Esophagus muscularis mucosa (tissue), 4 donors: ENCODE measurements at regions not wholly inside any gene's neighbourhood (a gene's known extent, or its start where the extent isn't known, plus 50 kb on each side); places are given as distances from the start of the nearest gene placed in this dataset.
A peak's percentile ranks its signal among the peaks of the same experiment; 100 is the strongest.

Source experiments
- DNase-seq: peaks from one replicate; pipeline ENCODE4 v3.0.0-alpha.2; 2017; ENCODE audit errors: extremely low spot score
- H3K27ac ChIP-seq, 4 donors: fragments of 200-600 bp; sonication (generic); replicated peaks in 1 of 4; 1 replicate in 3 of 4; 2 replicates in 1 of 4; pipeline ENCODE4 v1.5.1; 2016 to 2019; ENCODE audit warnings: mild to moderate bottlenecking in 1 of 4
- H3K27me3 ChIP-seq, 4 donors: fragments of 200-600 bp; sonication (generic); one replicate each; pipeline versions ENCODE4 v1.5.1 to v1.6.0; 2016 to 2019
- H3K36me3 ChIP-seq, 4 donors: fragments of 200-600 bp; sonication (generic); one replicate each; pipeline ENCODE4 v1.5.1; 2016 to 2019
- H3K4me1 ChIP-seq, 4 donors: fragments of 200-600 bp; sonication (generic); one replicate each; pipeline ENCODE4 v1.5.1; 2016 to 2019
- H3K4me3 ChIP-seq, 4 donors: fragments of 200-600 bp; sonication (generic); 1 replicate in 2 of 4; 2 replicates in 2 of 4; pipeline ENCODE4 v1.5.1; 2016 to 2019; ENCODE audit warnings: mild to moderate bottlenecking in 4 of 4, moderate library complexity in 1 of 4
- H3K9me3 ChIP-seq, 4 donors: fragments of 200-600 bp; sonication (generic); 1 replicate in 3 of 4; 2 replicates in 1 of 4; pipeline ENCODE4 v1.5.1; 2016 to 2019
- EP300 ChIP-seq: sonication (generic); formaldehyde crosslinking; IDR thresholded peaks from one replicate; pipeline ENCODE4 v1.6.1; 2017; ENCODE audit warnings: antibody characterized with exemption
- POLR2A ChIP-seq: fragments of 450-650 bp; IDR thresholded peaks from one replicate; pipeline ENCODE4 v1.6.1; 2017; ENCODE audit warnings: antibody characterized with exemption, moderate library complexity, mild to moderate bottlenecking, low read depth
- POLR2AphosphoS5 ChIP-seq, 2 donors: sonication (generic); formaldehyde crosslinking; IDR thresholded peaks; one replicate each; pipeline ENCODE4 v1.6.1; 2017; ENCODE audit warnings: antibody characterized with exemption in 2 of 2
- WGBS: methylation state at CpG from one replicate; pipeline ENCODE4 v1.1.5; 2018; 5-methylcytosine and 5-hydroxymethylcytosine counted together
- intact Hi-C: fragments of 100-400 bp; cut with DNase I; formaldehyde crosslinking; loops from one replicate; pipeline ENCODE4 v1.15.1; 2023
- TF ChIP-seq, protein P1 (sequence below), 3 experiments: fragments of 200-600 bp in 2 of 3; fragments of 450-650 bp in 1 of 3; sonication (generic) in 2 of 3; IDR thresholded peaks; one replicate each; pipeline ENCODE4 v1.5.1; 2017 to 2019; ENCODE audit warnings: antibody characterized with exemption in 3 of 3, mild to moderate bottlenecking in 2 of 3, moderate library complexity in 1 of 3

DNA sequence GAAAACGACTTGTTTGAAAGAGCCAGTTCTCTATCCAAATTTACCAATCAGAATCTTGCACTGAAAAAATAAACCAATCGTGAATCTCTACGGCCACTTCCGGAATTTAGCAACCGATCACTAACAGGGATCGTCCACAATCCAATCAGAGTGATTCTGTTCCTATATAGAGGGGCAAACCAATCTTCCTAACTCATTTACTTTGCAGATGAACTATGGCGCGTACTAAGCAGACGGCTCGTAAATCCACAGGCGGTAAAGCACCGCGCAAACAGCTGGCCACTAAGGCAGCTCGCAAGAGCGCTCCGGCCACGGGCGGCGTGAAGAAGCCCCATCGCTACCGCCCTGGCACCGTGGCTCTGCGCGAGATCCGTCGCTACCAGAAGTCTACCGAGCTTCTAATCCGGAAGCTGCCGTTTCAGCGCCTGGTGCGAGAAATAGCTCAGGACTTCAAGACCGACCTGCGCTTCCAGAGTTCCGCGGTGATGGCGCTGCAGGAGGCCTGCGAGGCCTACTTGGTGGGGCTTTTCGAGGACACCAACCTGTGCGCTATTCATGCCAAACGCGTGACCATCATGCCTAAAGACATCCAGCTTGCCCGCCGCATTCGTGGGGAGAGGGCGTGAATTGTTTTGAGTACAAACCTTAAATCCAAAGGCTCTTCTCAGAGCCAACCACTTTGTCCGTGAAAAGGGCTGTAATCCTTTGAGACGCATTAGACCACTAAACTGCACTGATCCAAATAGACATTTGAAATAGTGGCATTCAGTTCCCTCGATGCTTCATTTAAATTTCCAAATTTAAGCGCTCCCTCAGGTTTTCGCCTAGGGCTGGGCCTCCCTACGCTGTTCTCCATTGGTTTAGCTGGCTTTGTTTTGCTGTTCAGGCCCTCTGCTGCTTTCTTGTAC is 138.0 kb downstream of the HFE start:
- WGBS, result 37% methylated on average over 21 of the region's 51 CpGs
- DNase-seq, result no peak
- Histone ChIP-seq H3K4me1 (peaks cover 0 to 5% (median 4%) of the 10 kb centered on the region in 4 donors), H3K4me3 (peak overlapping the region; percentile 52 to 60 (median 55)), H3K27me3 (peaks cover 0 to 22% (median 0%) of the 10 kb centered on the region in 4 donors), H3K27ac (peak overlapping the region; percentile 79 to 86 (median 82)), H3K9me3 (no peaks in the 10 kb centered on the region), H3K36me3 (no peaks in the 10 kb centered on the region)
- peak; percentile 41 to 47 for TF ChIP-seq POLR2AphosphoS5 (IDR thresholded peaks at IDR 0.05)
- no peak for TF ChIP-seq EP300
- TF ChIP-seq, protein P1, sequence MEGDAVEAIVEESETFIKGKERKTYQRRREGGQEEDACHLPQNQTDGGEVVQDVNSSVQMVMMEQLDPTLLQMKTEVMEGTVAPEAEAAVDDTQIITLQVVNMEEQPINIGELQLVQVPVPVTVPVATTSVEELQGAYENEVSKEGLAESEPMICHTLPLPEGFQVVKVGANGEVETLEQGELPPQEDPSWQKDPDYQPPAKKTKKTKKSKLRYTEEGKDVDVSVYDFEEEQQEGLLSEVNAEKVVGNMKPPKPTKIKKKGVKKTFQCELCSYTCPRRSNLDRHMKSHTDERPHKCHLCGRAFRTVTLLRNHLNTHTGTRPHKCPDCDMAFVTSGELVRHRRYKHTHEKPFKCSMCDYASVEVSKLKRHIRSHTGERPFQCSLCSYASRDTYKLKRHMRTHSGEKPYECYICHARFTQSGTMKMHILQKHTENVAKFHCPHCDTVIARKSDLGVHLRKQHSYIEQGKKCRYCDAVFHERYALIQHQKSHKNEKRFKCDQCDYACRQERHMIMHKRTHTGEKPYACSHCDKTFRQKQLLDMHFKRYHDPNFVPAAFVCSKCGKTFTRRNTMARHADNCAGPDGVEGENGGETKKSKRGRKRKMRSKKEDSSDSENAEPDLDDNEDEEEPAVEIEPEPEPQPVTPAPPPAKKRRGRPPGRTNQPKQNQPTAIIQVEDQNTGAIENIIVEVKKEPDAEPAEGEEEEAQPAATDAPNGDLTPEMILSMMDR (IDR thresholded peaks at IDR 0.05), result no peak
- intact Hi-C loops, result loop anchor here (5.0 kb wide), 1 partner anchor 47 kb away; a partner anchor contains a TSS

DNA sequence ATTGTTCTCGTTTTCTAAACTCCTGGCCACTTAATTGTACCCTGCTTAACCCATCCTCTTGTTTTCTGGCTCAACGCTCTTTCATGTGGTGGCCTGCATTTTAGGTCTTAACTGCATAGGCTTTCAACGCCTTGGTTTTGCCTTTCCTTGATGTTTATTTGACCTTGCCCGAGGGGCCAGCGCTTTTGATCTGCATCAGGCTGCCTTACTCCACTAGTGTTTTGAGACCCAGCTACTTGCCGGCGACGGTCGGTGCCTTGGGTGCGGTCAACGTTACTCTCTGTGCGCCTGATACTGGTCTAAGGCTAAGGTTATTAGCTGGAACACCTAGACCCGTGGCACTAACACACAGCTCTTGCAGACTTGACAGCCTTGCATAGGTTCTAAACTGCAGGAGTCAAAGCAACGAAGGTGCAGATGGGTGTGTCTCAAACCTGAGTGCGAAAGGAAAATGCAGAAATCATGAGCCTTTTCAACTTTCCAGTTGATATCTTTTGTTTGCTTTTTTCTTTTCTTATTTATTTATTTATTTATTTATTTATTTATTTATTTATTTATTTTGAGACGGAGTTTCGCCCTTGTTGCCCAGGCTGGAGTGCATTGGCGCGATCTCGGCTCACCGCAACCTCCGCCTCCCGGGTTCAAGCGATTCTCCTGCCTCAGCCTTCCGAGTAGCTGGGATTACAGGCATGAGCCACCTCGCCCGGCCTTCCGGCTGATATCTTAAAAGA is 138.8 kb downstream of the HFE start:
- 69% methylated on average over 28 of the region's 28 CpGs for WGBS
- Histone ChIP-seq H3K27ac (no peak overlapping the region), H3K9me3 (no peaks in the 10 kb centered on the region), H3K36me3 (no peaks in the 10 kb centered on the region), H3K4me1 (peaks cover 0 to 5% (median 4%) of the 10 kb centered on the region in 4 donors), H3K4me3 (no peak overlapping the region), H3K27me3 (peaks cover 0 to 27% (median 0%) of the 10 kb centered on the region in 4 donors)
- intact Hi-C loops, result loop anchor here (5.0 kb wide), 1 partner anchor 46 kb away; a partner anchor contains a TSS
- no peak for DNase-seq
- no peak for TF ChIP-seq EP300

GRCh38 chr6:26226579-26226967 is 138.4 kb upstream of the BTN3A2 start:
- Histone ChIP-seq H3K27ac (no peak overlapping the region), H3K4me3 (no peak overlapping the region), H3K4me1 (peaks cover 0 to 5% (median 4%) of the 10 kb centered on the region in 4 donors), H3K36me3 (no peaks in the 10 kb centered on the region), H3K27me3 (peaks cover 0 to 31% (median under 1%) of the 10 kb centered on the region in 4 donors), H3K9me3 (no peaks in the 10 kb centered on the region)
- no peak for DNase-seq
- TF ChIP-seq EP300, result no peak
- no peak for TF ChIP-seq POLR2AphosphoS5 (IDR thresholded peaks at IDR 0.05)
- TF ChIP-seq POLR2A, result no peak
- TF ChIP-seq, protein P1 (IDR thresholded peaks at IDR 0.05), result no peak
- intact Hi-C loops, result loop anchor here (5.0 kb wide), 1 partner anchor 46 kb away; a partner anchor contains a TSS
- 93% methylated on average over 3 of the region's 3 CpGs for WGBS

GRCh38 chr6:26230351-26230750 is 134.6 kb upstream of the BTN3A2 start:
- no peaks in the 10 kb centered on the region for H3K36me3 ChIP-seq
- intact Hi-C loops, result no loop called here
- 88% methylated on average over 5 of the region's 5 CpGs for WGBS
- DNase-seq, result no peak
- no peaks in the 10 kb centered on the region for H3K9me3 ChIP-seq
- TF ChIP-seq EP300, result no peak
- TF ChIP-seq, protein P1 (IDR thresholded peaks at IDR 0.05), result no peak
- no peak for TF ChIP-seq POLR2A
- no peak for TF ChIP-seq POLR2AphosphoS5 (IDR thresholded peaks at IDR 0.05)
- H3K4me1 ChIP-seq, result peaks cover 13 to 26% (median 24%) of the 10 kb centered on the region in 4 donors
- no peak overlapping the region for H3K4me3 ChIP-seq
- peaks cover 0 to 60% (median 21%) of the 10 kb centered on the region in 4 donors for H3K27me3 ChIP-seq
- no peak overlapping the region for H3K27ac ChIP-seq
